WERI-Rb-1 (cell line): ENCODE measurements at regions not wholly inside any gene's neighbourhood (a gene's known extent, or its start where the extent isn't known, plus 50 kb on each side); places are given as distances from the start of the nearest gene placed in this dataset.

Experiments
- DNase-seq: peaks from one replicate; pipeline ENCODE4 v3.0.0-alpha.2; 2020
- H3K27ac ChIP-seq: fragments of 250-450 bp; sonication (Bioruptor Pico); 2 replicates; pipeline ENCODE4 v1.5.1; 2020; ENCODE audit warnings: mild to moderate bottlenecking, moderate library complexity
- H3K27me3 ChIP-seq: fragments of 250-450 bp; sonication (Bioruptor Pico); 2 replicates; pipeline ENCODE4 v1.5.1; 2021; ENCODE audit warnings: mild to moderate bottlenecking, low read depth, moderate library complexity; ENCODE audit not compliant: insufficient read depth, severe bottlenecking
- H3K36me3 ChIP-seq: fragments of 250-450 bp; sonication (Bioruptor Pico); 2 replicates; pipeline ENCODE4 v1.5.1; 2020; ENCODE audit warnings: mild to moderate bottlenecking, moderate library complexity
- H3K4me3 ChIP-seq: 2 replicates; pipeline ENCODE4 v1.5.1; 2011; ENCODE audit warnings: low read depth, mild to moderate bottlenecking, control low read depth, low read length
- H3K9me3 ChIP-seq: fragments of 250-450 bp; sonication (Bioruptor Pico); 2 replicates; pipeline ENCODE4 v1.5.1; 2021; ENCODE audit warnings: mild to moderate bottlenecking, moderate library complexity; ENCODE audit not compliant: severe bottlenecking
- CTCF ChIP-seq: IDR thresholded peaks from 2 replicates; pipeline ENCODE4 v1.5.1; 2011; ENCODE audit warnings: low read depth, mild to moderate bottlenecking, control low read depth, inconsistent platforms, low read length

DNA sequence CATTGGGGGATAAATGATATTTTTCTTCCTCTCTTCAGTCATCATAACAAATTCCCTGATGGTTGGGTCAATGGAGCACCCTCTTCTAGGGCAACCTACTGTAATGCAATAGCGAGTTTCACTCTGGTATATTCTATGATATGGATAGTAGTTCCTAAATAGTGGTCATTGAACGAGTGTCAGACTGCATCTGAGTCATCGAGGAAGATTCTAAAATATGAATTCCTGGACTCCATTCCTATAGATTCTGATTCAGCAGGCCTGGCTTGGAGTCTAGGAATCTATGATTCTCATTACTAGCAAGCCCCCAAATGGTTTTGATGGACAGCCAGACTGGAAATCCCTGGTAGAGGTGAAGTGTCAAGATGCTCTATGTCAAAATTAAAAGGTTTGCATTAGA, 254.5 kb downstream of the BUB3 start:
- Histone ChIP-seq H3K27me3 (no peaks in the 10 kb centered on the region), H3K4me3 (no peak overlapping the region), H3K36me3 (no peaks in the 10 kb centered on the region), H3K27ac (no peak overlapping the region), H3K9me3 (peaks cover 3% of the 10 kb centered on the region)
- DNase-seq, result no peak
- TF ChIP-seq CTCF, result no peak

- Histone ChIP-seq H3K9me3 (peaks cover 1% of the 10 kb centered on the region), H3K27ac (no peak overlapping the region), H3K27me3 (no peaks in the 10 kb centered on the region), H3K36me3 (no peaks in the 10 kb centered on the region), H3K4me3 (no peak overlapping the region)
- no peak for TF ChIP-seq CTCF
- DNase-seq, result no peak
Observed at GRCh38 chr10:123409426-123409825, 255.2 kb downstream of the BUB3 start.

DNA sequence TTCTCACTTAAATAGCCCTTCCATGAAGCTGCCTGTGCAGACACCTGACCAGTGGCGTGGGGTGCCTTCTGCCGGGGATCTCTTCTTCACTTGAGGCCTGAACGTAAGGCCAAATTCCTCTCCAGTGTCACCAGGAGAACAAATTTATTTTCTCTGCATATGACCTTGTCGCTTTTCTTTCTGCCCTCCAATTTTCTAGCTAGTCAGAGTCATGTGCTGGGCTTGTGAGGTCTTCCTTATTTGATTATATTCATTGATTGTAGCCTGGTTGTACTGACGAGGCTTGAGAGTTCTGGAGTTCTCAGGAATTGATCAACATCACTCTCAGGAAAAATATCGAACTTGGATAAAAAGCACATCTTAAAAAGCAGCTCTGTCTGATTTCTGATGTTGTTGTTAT, 255.7 kb downstream of the BUB3 start:
- Histone ChIP-seq H3K9me3 (no peaks in the 10 kb centered on the region), H3K4me3 (no peak overlapping the region), H3K27ac (no peak overlapping the region), H3K36me3 (no peaks in the 10 kb centered on the region), H3K27me3 (no peaks in the 10 kb centered on the region)
- TF ChIP-seq CTCF, result no peak
- no peak for DNase-seq

- Histone ChIP-seq H3K9me3 (no peaks in the 10 kb centered on the region), H3K27me3 (no peaks in the 10 kb centered on the region), H3K36me3 (no peaks in the 10 kb centered on the region), H3K4me3 (no peak overlapping the region), H3K27ac (no peak overlapping the region)
- no peak for DNase-seq
- TF ChIP-seq CTCF, result no peak
Observed at GRCh38 chr10:123413353-123413752, 252.8 kb upstream of the GPR26 start.

DNA sequence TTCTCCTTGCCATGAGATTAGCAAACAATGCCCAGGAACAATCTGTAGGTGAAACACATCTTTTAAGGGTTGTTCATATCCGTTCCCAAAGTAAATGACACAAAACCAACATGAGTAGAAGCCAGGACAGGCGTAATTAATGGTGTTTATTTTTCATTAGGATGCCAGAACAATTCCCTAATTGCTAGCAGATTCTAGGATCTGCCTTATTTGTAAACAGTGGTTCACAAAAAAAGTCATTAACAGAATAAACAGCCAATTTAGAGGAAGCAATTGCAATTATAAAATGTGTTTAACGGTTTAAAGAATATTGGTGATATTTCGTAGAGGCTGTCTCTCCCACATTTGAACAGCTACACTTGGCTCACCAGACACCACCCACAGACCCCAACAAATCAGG, 250.6 kb upstream of the GPR26 start:
- no peak for TF ChIP-seq CTCF
- H3K27me3 ChIP-seq, result no peaks in the 10 kb centered on the region
- H3K4me3 ChIP-seq, result no peak overlapping the region
- no peaks in the 10 kb centered on the region for H3K9me3 ChIP-seq
- DNase-seq, result no peak
- H3K27ac ChIP-seq, result no peak overlapping the region
- no peaks in the 10 kb centered on the region for H3K36me3 ChIP-seq

DNA sequence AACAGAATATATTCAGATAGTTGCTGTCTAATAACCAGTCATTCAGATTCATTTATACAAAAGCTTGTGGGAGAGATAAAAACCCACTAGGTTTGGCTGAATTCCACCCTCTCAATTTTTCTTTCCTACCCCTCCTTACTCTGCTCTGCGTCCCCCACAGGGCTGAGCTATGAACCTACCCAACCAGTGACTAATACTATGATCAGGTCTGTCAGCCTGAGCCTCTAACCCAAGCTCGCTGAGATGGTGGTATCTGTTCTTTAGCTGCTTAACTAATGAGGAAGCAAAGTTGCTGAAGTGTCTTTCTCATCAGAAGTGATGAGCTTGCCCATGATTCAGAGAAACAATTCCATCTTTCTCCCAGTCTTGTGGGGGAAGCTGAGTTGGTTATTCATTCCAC, 248.7 kb upstream of the GPR26 start:
- Histone ChIP-seq H3K27ac (no peak overlapping the region), H3K27me3 (no peaks in the 10 kb centered on the region), H3K9me3 (no peaks in the 10 kb centered on the region), H3K4me3 (no peak overlapping the region), H3K36me3 (no peaks in the 10 kb centered on the region)
- DNase-seq, result no peak
- TF ChIP-seq CTCF, result no peak
